Keratinocyte (primary cell): ENCODE measurements at regions not wholly inside any gene's neighbourhood (a gene's known extent, or its start where the extent isn't known, plus 50 kb on each side); places are given as distances from the start of the nearest gene placed in this dataset.

Experiments used
- EZH2 ChIP-seq: IDR thresholded peaks from one replicate; pipeline ENCODE4 v1.6.1; 2012; ENCODE audit warnings: inconsistent platforms, mild to moderate bottlenecking, low read length, moderate library complexity
- TF ChIP-seq, protein P1 (sequence below), 3 experiments: IDR thresholded peaks in 1 of 3; conservative IDR thresholded peaks in 1 of 3; optimal IDR thresholded peaks in 1 of 3; 2 replicates in 2 of 3; 3 replicates in 1 of 3; pipeline versions ENCODE3 to v1.5.1; 2011; ENCODE audit warnings: low read length in 3 of 3, mild to moderate bottlenecking in 3 of 3, moderate library complexity in 2 of 3, control low read depth in 1 of 3, inconsistent platforms in 1 of 3; ENCODE audit not compliant: insufficient read depth in 2 of 3; ENCODE audit errors: extremely low read depth in 1 of 3

- TF ChIP-seq EZH2, result no peak
- TF ChIP-seq, protein P1, sequence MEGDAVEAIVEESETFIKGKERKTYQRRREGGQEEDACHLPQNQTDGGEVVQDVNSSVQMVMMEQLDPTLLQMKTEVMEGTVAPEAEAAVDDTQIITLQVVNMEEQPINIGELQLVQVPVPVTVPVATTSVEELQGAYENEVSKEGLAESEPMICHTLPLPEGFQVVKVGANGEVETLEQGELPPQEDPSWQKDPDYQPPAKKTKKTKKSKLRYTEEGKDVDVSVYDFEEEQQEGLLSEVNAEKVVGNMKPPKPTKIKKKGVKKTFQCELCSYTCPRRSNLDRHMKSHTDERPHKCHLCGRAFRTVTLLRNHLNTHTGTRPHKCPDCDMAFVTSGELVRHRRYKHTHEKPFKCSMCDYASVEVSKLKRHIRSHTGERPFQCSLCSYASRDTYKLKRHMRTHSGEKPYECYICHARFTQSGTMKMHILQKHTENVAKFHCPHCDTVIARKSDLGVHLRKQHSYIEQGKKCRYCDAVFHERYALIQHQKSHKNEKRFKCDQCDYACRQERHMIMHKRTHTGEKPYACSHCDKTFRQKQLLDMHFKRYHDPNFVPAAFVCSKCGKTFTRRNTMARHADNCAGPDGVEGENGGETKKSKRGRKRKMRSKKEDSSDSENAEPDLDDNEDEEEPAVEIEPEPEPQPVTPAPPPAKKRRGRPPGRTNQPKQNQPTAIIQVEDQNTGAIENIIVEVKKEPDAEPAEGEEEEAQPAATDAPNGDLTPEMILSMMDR (optimal IDR thresholded peaks at IDR 0.05 in 1 of 3, IDR thresholded peaks at IDR 0.05 in 1 of 3, conservative IDR thresholded peaks at IDR 0.05 in 1 of 3; ENCODE audit: extremely low read depth in 1 of 3, insufficient read depth in 2 of 3, low read length in 3 of 3), result no peak
These were observed 89.7 kb downstream of the FBXO5 start for GRCh38 chr6:152893187-152893586.
